H4 (cell line): ENCODE measurements at regions not wholly inside any gene's neighbourhood (a gene's known extent, or its start where the extent isn't known, plus 50 kb on each side); places are given as distances from the start of the nearest gene placed in this dataset.

ENCODE experiments used
- DNase-seq: peaks from one replicate; pipeline ENCODE4 v3.0.0-alpha.2; 2015; ENCODE audit warnings: low spot score

DNA sequence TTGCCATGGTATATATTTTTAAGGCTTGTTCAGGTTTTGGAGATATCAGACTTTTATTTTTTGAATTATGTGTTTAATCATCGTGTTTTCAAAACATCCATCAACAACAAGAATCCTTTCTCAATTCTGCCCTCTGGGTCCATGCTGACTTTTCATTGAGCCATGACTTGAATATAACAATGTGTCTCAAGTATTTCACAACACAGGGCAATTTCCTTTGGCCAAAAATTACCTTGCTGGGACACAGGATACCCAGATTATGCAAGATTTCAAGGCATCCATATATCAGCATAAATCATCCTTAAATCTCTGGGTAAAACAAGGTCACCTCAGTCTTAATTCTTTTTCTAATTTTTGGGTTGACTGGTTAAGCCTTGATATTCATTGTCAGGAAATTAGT lies 411.2 kb upstream of the USP24 start:
- DNase-seq, result no peak

DNA sequence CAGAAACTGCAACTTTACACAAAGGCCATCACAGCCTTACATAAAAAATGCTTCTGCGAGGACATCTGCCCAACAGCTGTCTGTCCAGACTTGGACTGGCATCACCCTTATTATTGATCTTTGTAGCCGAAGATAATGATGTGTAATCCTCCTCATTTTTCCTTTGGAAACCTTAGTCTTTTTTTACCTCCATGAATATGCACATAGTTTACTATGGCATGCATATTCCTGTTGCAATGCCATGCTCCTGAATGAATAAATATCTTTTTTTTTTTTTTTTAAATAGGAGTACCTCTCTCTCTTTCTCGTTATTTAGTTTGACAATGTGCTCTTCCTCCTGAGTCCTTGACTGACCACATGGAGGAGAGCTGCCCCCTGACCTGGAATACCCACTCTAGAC lies 409.6 kb upstream of the USP24 start:
- no peak for DNase-seq

DNA sequence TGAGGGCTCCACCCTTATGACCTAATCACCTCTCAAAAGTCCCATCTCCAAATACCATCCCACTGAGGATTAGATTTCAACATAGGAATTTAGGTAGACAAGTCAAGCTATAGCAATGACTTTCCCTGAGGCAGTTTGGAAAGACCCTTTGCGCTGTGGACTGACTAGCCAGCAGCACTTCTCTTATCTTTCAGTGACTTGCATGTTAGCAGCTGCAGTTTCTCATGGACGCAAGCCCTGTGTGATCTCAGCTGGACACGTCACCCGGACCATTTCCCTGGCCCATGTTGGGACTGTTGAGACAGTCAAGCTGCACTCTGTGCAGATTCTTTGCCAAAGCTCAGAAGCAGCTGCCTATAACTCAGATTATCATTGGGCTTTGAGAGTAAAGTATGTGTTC lies 408.1 kb upstream of the USP24 start:
- DNase-seq, result no peak

- DNase-seq, result no peak
These were observed 406.9 kb upstream of the USP24 start for GRCh38 chr1:55622074-55622473.

DNA sequence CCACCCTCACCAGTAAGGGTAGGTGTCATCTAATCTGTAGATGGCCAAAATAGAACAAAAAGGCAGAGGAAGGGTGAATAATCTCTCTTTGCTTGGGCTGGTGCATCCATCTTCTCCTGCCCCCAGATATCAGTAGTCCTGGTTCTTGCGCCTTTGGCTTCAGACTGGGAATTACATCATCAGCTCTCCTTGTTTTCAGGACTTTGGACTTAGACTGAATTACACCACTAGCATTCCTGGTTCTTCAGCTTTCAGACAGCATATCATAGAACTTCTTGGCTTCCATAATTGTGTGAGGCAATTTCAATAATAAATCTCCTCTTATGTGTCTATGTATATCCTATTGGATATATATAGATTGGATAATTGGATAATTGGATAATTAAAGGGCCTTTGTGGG lies 403.0 kb upstream of the USP24 start:
- no peak for DNase-seq

- no peak for DNase-seq
These were observed 402.3 kb upstream of the USP24 start for GRCh38 chr1:55617288-55617982.

DNA sequence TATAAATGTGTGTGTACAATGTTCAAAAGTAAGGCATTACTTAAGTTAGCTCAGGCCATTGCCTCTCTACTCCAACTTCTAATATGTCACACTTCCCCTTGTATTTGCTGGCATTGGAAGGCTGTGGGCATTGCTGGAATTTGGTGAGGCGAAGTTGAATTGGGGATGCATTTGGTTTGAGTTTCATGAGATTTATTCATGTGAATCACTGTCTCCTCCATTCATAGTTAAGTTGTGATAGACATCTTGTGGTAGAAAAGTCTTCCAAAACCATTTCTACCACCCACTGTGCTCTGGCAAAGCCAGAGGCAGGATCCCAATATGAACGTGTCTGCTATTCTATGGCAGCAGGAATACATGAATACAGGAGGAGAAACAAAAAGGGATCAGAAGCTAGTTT lies 397.8 kb upstream of the USP24 start:
- DNase-seq, result no peak

DNA sequence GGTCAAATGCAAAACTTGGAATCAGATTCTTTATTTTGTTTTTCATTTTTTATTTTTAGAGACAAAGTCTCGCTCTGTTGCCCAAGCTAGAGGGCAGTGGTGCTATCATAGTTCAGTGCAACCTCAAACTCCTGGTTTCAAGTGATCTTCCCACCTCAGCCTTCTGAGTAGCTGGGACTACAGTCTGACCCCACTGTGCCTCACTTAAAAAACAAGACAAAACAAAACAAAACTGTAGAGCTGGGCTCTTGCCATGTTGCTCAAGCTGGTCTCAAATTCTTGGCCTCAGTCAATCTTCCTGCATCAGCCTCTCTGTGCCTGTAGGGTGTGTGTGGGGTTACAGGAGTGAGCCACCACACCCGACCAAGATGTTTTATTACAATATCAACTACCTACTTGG lies 396.0 kb upstream of the USP24 start:
- no peak for DNase-seq

- no peak for DNase-seq
These were observed 395.0 kb upstream of the USP24 start for GRCh38 chr1:55610203-55610602.

- DNase-seq, result no peak
These were observed 394.5 kb upstream of the USP24 start for GRCh38 chr1:55609630-55610029.

GRCh38 chr1:55605155-55605554 lies 390.0 kb upstream of the USP24 start:
- no peak for DNase-seq

DNA sequence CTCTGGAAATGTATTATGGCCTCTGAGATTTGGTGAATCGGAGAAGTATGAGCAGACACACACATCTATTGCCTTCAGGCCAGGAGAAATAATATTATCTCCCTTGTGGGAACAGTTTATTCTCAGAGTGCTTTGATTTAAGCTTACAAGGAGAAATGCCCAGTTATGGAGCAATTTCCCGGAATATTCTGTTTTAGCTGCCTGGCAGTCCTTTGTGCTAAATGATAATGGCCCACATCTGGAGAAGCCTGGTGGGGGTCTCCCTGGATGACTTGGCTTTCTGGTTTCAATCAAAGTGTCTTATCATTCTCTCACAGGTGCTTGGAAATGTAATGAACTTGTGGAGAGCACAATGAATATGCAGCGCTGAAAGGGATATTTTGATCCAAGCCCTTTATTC lies 389.6 kb upstream of the USP24 start:
- DNase-seq, result no peak

DNA sequence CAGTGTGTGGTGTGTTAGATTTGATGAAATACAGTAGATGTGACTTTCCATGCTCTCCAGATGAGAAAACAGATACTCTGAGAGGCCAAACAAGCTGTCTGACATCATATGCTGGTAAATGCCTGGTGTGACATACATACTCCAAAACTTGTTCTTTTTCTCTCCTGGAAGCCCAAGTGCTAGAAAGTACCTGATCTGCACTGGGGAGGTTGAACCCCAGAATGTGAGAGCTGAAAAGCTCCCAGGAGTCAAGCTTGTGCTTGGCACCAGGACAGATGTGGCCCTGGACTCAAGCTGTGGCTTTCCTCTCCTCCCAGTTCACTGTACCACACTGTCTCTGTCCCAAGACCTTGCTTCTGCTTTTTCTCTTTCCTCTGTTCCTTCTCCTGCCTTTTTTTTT lies 389.0 kb upstream of the USP24 start:
- DNase-seq, result no peak

DNA sequence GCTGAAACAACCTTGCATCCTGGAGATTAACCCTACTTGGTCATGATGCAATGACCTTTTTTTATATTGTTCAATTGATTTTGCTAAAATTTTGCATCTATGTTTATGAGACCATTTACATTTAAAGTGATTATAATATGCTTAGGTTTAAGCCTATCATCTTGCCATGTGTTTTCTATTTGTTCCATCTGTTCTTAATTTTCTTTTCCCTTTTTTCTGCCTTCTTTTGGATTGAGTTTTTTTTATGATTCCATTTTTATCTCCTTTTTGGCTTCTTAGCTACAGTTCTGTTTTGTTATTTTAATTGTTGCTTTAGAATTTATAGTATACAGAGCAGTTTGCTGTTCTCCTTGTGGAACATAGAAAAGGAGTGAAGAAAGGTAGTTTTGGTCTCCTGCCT lies 385.1 kb upstream of the USP24 start:
- no peak for DNase-seq

- no peak for DNase-seq
These were observed 382.7 kb upstream of the USP24 start for GRCh38 chr1:55597910-55598309.

GRCh38 chr1:55594701-55595100 lies 379.5 kb upstream of the USP24 start:
- no peak for DNase-seq

- DNase-seq, result no peak
These were observed 378.1 kb upstream of the USP24 start for GRCh38 chr1:55593298-55593697.

- DNase-seq, result no peak
These were observed 377.0 kb upstream of the USP24 start for GRCh38 chr1:55592122-55592521.

DNA sequence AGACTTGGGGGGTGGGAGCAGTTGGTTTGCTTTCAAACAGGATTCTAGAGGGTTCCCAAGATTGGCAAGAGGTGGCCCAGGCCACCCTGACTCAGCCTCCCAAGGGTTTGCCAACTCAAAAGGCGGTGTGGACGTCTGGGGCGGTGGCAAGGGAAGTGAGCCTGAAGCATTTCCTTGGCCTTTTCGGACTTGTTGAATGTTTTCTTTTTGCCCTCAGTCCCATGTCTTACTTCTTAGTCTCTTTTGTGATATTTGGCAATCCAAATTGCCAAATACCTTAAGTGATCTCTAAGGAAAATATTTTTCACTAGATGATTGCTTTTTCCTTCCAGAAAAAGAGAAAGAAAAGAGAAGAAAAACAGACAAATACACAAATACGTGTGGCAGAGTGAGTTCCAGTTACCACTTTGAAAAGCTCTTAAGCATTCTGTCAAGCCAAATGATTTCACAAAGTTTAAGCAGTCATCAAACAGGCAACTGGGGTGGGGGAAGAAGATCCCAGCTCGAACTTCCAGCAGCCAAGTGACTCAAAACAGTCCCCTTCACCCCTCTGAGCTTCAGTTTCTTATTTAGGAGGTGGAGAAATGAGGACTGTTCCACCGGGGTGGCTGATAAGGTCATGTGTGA lies 374.6 kb upstream of the USP24 start:
- no peak for DNase-seq

GRCh38 chr1:55588309-55588708 lies 373.1 kb upstream of the USP24 start:
- no peak for DNase-seq

DNA sequence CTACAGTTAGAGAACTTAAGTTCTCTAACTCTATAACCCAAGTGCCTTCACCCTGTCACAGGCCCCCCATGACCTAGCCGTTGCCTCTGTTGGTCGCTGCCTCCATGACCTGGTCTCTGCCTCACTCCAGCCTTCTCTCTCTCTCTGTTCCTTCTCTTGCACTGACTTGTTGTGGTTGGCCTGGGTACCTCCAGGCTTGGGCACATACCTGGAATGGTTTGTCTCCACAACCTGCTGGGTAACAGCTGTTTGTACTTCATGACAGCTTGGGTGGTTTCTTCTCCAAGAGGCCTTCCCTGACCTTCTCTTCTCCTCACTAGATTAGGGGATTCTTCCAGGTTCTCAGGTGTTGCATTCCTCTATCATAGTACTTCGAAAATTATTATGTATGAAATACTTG lies 371.6 kb upstream of the USP24 start:
- no peak for DNase-seq

DNA sequence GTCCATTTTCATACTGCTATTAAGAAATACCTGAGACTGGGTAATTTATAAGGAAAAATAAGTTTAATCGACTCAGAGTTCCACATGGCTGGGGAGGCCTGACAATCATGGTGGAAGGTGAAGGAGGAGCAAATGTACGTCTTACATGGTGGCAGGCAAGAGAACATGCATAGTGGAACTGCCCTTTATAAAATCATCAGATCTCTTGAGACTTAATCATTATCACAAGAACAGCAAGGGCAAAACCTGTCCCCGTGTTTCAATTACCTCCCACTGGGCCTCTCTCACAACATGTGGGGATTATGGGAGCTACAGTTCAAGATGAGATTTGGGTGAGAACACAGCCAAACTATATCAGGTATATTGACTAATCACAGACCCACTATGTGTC lies 370.2 kb upstream of the USP24 start:
- DNase-seq, result no peak

DNA sequence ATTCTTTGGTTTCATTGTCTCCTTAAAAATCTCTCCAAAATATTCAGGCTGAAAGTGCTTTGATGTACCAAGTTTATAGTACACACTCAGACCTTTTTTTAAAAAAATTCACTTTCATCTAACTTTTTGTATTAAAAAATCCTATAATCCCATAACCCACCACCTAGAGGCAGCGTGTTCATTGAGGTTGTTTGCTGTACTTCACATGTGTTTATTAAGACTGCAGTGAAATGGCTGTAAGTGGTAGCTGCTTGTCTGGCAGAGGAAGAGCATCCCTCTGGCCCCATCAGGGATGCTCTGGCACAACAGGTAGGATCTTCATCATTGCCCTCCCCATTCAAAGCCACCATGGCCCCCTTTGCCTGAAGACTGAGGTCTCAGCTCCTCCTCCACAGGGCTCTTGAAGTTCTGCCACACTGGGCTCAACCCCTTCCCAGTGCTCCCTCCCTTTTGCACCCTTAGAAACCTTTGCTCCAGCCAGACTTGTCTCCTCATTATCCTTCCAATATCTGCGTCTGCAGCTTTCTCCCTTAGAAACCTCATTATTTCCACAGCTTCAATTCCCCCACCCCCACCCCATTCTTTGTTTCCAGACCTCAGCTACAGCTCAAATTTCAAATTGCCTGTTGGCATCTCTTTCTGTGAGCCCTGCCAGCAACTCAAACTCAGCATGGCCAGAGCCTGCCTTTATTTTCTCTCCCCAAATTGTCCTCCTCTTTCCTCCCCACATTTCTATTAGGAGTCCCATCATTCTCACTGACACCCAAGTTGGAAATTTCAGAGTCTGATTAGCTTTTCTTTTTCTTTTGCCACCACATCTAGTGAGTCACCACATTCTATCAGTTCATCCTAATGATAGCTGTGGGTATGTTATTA lies 369.6 kb upstream of the USP24 start:
- DNase-seq, result no peak
